Liver (tissue), 8 donors: ENCODE measurements at regions not wholly inside any gene's neighbourhood (a gene's known extent, or its start where the extent isn't known, plus 50 kb on each side); places are given as distances from the start of the nearest gene placed in this dataset.

Experiments
- DNase-seq: peaks from one replicate; pipeline ENCODE4 v3.0.0-alpha.2; 2017; ENCODE audit warnings: low spot score
- H3K27ac ChIP-seq, 2 donors: one replicate each; pipeline ENCODE4 v1.7.0; 2013; ENCODE audit warnings: inconsistent platforms in 2 of 2, low read length in 2 of 2, control low read depth in 1 of 2, low read depth in 1 of 2, mild to moderate bottlenecking in 1 of 2
- H3K27me3 ChIP-seq, 4 donors: one replicate each; pipeline versions ENCODE4 v1.6.1 to v1.7.0; 2013; ENCODE audit warnings: low read length in 3 of 4, inconsistent platforms in 1 of 4, mild to moderate bottlenecking in 1 of 4, moderate library complexity in 1 of 4; ENCODE audit not compliant: control insufficient read depth in 4 of 4, insufficient read depth in 4 of 4
- H3K36me3 ChIP-seq, 4 donors: one replicate each; pipeline versions ENCODE4 v1.6.1 to v1.7.0; 2013; ENCODE audit warnings: low read length in 3 of 4, mild to moderate bottlenecking in 3 of 4, low read depth in 1 of 4, moderate library complexity in 1 of 4; ENCODE audit not compliant: control insufficient read depth in 4 of 4, insufficient read depth in 3 of 4
- H3K4me1 ChIP-seq, 4 donors: one replicate each; pipeline versions ENCODE4 v1.6.1 to v1.7.0; 2013; ENCODE audit warnings: low read length in 3 of 4, mild to moderate bottlenecking in 3 of 4, moderate library complexity in 1 of 4; ENCODE audit not compliant: control insufficient read depth in 4 of 4, insufficient read depth in 4 of 4
- H3K4me3 ChIP-seq, 3 donors: one replicate each; pipeline versions ENCODE4 v1.6.1 to v1.7.0; 2013; ENCODE audit warnings: low read length in 3 of 3, control low read depth in 1 of 3, low read depth in 1 of 3, mild to moderate bottlenecking in 1 of 3
- H3K9ac ChIP-seq, 2 donors: one replicate each; pipeline ENCODE4 v1.7.0; 2013; ENCODE audit warnings: low read length in 2 of 2, mild to moderate bottlenecking in 2 of 2, moderate library complexity in 2 of 2, control low read depth in 1 of 2, low read depth in 1 of 2
- H3K9me3 ChIP-seq, 4 donors: one replicate each; pipeline versions ENCODE4 v1.6.1 to v1.7.0; 2013; ENCODE audit warnings: low read length in 3 of 4; ENCODE audit not compliant: control insufficient read depth in 4 of 4
- ATF3 ChIP-seq: IDR thresholded peaks from 2 replicates; pipeline ENCODE4 v1.6.1; 2016; ENCODE audit warnings: antibody characterized with exemption
- EGR1 ChIP-seq, 2 donors: IDR thresholded peaks; 2 replicates each; pipeline ENCODE4 v1.6.1; 2016 to 2018; ENCODE audit warnings: antibody characterized with exemption in 2 of 2, low read depth in 2 of 2
- FOXA2 ChIP-seq: IDR thresholded peaks from 2 replicates; pipeline ENCODE4 v1.6.1; 2016; ENCODE audit warnings: antibody characterized with exemption
- GABPA ChIP-seq, 2 donors: IDR thresholded peaks in 1 of 2; conservative IDR thresholded peaks in 1 of 2; 2 replicates each; pipeline ENCODE4 v1.6.1; 2016; ENCODE audit warnings: antibody characterized with exemption in 2 of 2, mild to moderate bottlenecking in 1 of 2, moderate library complexity in 1 of 2
- HNF4A ChIP-seq, 2 donors: conservative IDR thresholded peaks; 2 replicates each; pipeline ENCODE4 v1.6.1; 2016; ENCODE audit warnings: antibody characterized with exemption in 2 of 2, mild to moderate bottlenecking in 2 of 2
- JUND ChIP-seq, 2 donors: IDR thresholded peaks; 2 replicates each; pipeline ENCODE4 v1.6.1; 2016; ENCODE audit warnings: antibody characterized with exemption in 2 of 2
- MAX ChIP-seq: IDR thresholded peaks from 2 replicates; pipeline ENCODE4 v1.6.1; 2016; ENCODE audit warnings: antibody characterized with exemption
- NR2F2 ChIP-seq: IDR thresholded peaks from 2 replicates; pipeline ENCODE4 v1.6.1; 2016; ENCODE audit warnings: antibody characterized with exemption
- RAD21 ChIP-seq, 2 donors: IDR thresholded peaks; 2 replicates each; pipeline ENCODE4 v1.6.1; 2016; ENCODE audit warnings: antibody characterized with exemption in 2 of 2, mild to moderate bottlenecking in 2 of 2
- REST ChIP-seq: IDR thresholded peaks from 2 replicates; pipeline ENCODE4 v1.6.1; 2016; ENCODE audit warnings: antibody characterized with exemption, mild to moderate bottlenecking
- RXRA ChIP-seq, 2 donors: IDR thresholded peaks; 2 replicates each; pipeline ENCODE4 v1.6.1; 2017 to 2018; ENCODE audit warnings: antibody characterized with exemption in 2 of 2, mild to moderate bottlenecking in 1 of 2
- YY1 ChIP-seq: IDR thresholded peaks from 2 replicates; pipeline ENCODE4 v1.6.1; 2016; ENCODE audit warnings: antibody characterized with exemption, mild to moderate bottlenecking
- WGBS: extraction: QIAGEN DNeasy Blood & Tissue Kit; methylation state at CpG from one replicate; pipeline ENCODE4 v1.1.7; 2013; 5-methylcytosine and 5-hydroxymethylcytosine counted together
- TF ChIP-seq, protein P1 (sequence below): IDR thresholded peaks from 2 replicates; pipeline ENCODE4 v1.6.1; 2016; ENCODE audit warnings: antibody characterized with exemption
- TF ChIP-seq, protein P2 (sequence below): fragments of 150-350 bp; IDR thresholded peaks from 2 replicates; pipeline ENCODE4 v1.5.1; 2017; ENCODE audit warnings: improper control_type of control experiment, low read depth, low read length; ENCODE audit not compliant: missing input control
- donor health status: healthy.
- donor health status: healthy.
- donor health status: healthy.
- donor health status: healthy.
- donor health status: healthy.

- WGBS, result 100% methylated on average over 1 of the region's 1 CpG
These were observed 77.2 kb upstream of the RAI14 start for GRCh38 chr5:34578962-34579361.

GRCh38 chr5:34580983-34581382, 75.1 kb upstream of the RAI14 start:
- Histone ChIP-seq H3K36me3 (no peaks in the 10 kb centered on the region), H3K9ac (no peak overlapping the region), H3K4me3 (no peak overlapping the region), H3K4me1 (no peaks in the 10 kb centered on the region), H3K27ac (no peak overlapping the region), H3K27me3 (no peaks in the 10 kb centered on the region), H3K9me3 (no peaks in the 10 kb centered on the region)
- no peak for TF ChIP-seq FOXA2
- TF ChIP-seq GABPA (IDR thresholded peaks at IDR 0.05 in 1 of 2, conservative IDR thresholded peaks at IDR 0.05 in 1 of 2), result no peak
- TF ChIP-seq REST, result no peak
- TF ChIP-seq, protein P1, sequence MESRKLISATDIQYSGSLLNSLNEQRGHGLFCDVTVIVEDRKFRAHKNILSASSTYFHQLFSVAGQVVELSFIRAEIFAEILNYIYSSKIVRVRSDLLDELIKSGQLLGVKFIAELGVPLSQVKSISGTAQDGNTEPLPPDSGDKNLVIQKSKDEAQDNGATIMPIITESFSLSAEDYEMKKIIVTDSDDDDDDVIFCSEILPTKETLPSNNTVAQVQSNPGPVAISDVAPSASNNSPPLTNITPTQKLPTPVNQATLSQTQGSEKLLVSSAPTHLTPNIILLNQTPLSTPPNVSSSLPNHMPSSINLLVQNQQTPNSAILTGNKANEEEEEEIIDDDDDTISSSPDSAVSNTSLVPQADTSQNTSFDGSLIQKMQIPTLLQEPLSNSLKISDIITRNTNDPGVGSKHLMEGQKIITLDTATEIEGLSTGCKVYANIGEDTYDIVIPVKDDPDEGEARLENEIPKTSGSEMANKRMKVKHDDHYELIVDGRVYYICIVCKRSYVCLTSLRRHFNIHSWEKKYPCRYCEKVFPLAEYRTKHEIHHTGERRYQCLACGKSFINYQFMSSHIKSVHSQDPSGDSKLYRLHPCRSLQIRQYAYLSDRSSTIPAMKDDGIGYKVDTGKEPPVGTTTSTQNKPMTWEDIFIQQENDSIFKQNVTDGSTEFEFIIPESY, result no peak
- TF ChIP-seq EGR1 (IDR thresholded peaks at IDR 0.05; ENCODE audit: low read depth in 2 of 2), result no peak
- no peak for TF ChIP-seq NR2F2
- no peak for TF ChIP-seq HNF4A (conservative IDR thresholded peaks at IDR 0.05)
- TF ChIP-seq YY1, result no peak
- no peak for TF ChIP-seq RXRA (IDR thresholded peaks at IDR 0.05)
- TF ChIP-seq ATF3, result no peak
- TF ChIP-seq, protein P2, sequence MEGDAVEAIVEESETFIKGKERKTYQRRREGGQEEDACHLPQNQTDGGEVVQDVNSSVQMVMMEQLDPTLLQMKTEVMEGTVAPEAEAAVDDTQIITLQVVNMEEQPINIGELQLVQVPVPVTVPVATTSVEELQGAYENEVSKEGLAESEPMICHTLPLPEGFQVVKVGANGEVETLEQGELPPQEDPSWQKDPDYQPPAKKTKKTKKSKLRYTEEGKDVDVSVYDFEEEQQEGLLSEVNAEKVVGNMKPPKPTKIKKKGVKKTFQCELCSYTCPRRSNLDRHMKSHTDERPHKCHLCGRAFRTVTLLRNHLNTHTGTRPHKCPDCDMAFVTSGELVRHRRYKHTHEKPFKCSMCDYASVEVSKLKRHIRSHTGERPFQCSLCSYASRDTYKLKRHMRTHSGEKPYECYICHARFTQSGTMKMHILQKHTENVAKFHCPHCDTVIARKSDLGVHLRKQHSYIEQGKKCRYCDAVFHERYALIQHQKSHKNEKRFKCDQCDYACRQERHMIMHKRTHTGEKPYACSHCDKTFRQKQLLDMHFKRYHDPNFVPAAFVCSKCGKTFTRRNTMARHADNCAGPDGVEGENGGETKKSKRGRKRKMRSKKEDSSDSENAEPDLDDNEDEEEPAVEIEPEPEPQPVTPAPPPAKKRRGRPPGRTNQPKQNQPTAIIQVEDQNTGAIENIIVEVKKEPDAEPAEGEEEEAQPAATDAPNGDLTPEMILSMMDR, result no peak
- TF ChIP-seq MAX, result no peak
- no peak for TF ChIP-seq RAD21 (IDR thresholded peaks at IDR 0.05)
- 89% methylated on average over 7 of the region's 7 CpGs for whole genome bisulfite sequencing
- no peak for DNase-seq

More at GRCh38 chr5:34578962-34579361, 77.2 kb upstream of the RAI14 start:
- no peaks in the 10 kb centered on the region for H3K27me3 ChIP-seq
- H3K36me3 ChIP-seq, result no peaks in the 10 kb centered on the region
- H3K9ac ChIP-seq, result no peak overlapping the region
- H3K4me3 ChIP-seq, result no peak overlapping the region
- no peak for TF ChIP-seq JUND (IDR thresholded peaks at IDR 0.05)
- H3K4me1 ChIP-seq, result no peaks in the 10 kb centered on the region
- H3K27ac ChIP-seq, result no peak overlapping the region
- H3K9me3 ChIP-seq, result no peaks in the 10 kb centered on the region
- DNase-seq, result no peak
